ENCODE measurements at regions not wholly inside any gene's neighbourhood (a gene's known extent, or its start where the extent isn't known, plus 50 kb on each side); places are given as distances from the start of the nearest gene placed in this dataset.

DNA sequence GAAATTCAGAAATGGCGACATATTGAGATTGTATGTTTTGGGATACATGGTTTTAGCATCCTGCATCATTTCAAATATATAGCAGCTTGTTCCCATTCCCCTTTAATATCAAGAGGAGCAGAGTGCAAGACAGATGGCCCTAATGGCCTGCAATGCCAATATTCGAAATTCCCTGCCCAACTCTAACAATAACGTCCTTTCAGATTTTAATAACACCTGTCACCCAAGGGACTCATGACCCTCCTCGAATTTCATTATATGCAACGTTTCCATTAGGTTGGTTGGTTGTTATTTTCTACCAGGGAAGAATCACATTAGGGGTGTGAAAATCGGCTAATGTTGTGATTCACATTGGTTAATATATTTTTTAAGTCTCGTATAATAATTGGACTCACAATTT is 170.0 kb downstream of the TNFSF13B start:
- DNase-seq, result no peak

DNA sequence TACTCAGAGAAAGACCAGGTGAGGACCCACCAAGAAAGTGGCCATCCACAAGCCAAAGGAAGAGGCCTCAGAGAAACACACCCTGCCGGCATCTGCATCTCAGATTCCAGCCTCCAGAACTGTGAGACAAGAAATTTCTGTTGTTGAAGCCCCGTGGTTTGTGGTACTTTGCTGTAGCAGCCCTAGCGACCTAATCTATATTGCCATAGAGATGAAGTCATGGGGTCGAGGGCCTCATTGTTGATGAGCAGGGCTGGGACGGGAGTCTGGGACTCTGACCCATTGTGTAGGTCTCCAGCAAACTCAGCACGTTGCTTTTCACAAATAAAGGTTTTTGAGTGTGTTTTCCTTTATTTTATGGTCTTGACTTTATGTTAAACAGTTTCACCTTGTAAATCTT is 174.9 kb downstream of the TNFSF13B start:
- no peak for DNase-seq

DNA sequence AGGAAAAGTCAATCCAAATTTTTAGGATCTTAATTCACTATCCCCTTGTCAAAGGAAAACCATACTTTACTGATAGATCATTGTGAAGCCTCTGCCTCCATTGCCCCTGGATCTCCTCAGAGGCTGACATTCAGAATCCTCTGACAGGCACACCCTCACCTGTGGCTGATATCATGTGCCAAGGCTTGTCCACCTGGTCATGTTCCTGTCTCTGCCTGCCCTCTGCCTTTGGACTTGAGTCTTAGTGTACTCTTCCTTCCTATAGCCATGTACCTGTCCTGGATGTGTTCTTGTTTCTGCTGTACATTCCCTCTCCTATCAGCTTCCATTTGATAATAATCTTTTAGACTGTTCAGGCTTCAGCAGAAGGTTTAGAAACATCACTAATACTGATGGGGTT is 179.4 kb downstream of the TNFSF13B start:
- no peak for DNase-seq

DNA sequence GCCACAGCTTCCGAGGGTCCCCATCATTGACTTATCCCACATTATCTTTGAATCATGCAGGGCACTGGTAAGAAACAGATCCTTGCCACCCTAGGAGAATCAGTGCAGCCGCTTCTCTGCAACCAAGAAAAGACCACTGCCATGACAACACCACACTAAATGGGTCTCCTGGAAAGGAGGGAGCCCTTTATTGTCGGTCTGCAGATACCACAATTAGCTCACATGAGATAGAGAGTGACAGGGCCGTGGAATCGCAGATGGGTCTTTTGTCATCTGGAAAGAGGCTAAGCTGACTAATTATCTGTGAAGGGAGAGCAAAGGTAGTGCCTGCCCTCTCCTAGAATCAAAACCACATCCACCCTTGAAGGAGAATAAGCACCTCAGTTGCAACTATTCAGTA is 178.3 kb upstream of the MYO16 start:
- DNase-seq, result no peak

DNA sequence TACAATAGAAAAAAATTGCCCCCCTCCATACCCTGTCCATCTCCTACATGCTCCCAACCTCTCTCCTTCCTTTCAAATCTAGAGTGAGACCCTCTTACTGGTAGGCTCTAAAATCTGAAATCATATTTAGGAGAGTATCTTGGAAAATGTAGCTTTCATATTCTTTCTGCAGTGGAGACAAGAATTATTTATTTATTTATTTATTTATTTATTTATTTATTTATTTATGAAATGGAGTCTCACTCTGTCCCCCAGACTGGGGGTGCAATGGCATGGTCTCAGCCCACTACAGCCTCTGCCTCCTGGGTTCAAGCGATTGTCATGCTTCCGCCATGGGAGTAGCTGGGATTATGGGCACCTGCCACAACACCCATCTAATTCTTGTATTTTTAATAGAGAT is 174.1 kb upstream of the MYO16 start:
- DNase-seq, result no peak

DNA sequence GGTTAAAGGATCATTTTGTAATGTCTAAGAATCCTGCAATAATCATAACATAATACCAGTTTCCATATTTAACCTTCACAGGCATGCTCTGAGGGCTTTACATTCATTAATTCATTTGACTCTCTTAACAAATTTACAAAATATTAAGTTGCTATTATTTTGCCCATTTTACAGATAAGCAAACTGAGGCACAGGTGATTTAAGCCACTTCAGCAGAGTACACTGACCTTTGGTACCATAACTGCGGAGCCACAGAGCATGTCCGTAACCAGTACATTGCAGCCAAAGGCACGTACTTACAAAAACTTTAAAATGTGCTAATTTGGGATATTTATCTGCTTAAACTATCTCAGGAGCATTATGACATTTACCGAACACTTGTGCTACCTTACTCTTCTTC is 169.4 kb upstream of the MYO16 start:
- no peak for DNase-seq

DNA sequence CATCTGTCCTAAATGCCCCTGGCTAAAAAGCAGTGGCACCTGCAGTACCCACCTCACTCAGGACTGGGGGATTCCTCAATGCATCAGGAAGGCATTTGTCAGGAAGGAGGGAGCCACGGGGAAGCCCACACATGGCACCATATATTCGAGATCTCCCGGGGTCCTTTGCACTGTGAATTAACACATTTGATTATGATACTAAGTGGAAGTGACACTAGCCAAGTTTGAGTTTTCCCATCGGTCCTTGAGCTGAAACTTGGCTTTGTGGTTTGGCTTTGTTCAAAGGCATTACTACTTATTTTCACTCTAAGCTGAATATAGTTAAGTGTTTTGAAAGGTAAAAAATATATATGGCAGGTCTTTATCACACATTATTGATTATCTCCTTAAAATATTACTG is 168.7 kb upstream of the MYO16 start:
- no peak for DNase-seq

DNA sequence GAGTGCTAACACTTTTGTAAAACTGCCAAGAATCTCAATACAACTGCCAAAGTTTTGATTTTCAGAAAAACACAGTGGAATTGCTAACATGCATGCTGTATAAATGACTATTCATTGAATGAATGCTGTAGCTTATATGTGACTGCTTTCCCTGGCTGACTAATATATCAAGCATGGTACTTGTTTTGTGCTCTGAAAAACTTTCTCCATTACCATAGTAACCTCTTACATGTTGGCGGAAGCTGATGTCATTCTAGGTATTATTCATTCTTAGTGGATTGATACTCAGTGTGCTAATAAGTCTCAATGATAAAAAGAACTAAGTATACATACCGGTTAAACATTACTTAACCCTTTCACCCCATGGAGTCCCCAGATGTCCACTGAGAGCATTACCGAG is 166.1 kb upstream of the MYO16 start:
- DNase-seq, result peak; percentile 90

DNA sequence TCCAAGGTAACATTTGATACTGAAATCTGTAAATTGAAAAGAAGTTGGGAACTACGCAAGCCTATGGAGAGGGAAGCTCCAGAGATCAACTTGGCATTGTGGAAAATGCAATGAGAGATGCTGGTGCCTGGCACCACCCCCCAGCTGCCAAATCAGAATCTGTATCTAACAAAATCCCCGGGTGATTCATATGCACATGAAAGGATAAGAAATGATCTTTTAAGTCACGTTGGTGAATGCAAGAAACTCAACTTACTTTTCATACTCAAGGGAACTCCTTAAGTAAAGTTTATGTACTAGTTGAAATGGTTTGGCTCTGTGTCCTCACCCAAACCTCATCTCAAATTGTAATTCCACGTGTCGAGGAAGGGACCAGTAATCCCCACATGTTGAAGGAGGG is 158.5 kb upstream of the MYO16 start:
- no peak for DNase-seq

DNA sequence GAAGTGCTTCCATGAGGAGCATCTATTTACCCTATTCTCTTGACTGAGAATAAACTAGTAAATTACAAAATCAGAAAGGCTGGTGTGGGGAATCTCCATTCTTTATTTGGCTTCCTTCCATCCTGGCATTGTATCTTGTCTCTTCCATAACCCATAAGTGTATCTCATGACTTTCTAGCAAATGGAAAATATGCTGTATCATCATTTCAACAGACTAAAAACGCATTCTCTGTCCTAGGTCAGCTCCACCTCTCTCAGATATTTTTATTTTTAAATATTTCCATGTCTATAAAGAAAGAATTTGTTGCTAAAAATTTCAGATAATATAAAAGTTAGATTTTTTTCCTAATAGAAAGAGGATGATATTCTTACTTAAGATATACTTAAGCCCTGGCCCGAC is 154.2 kb upstream of the MYO16 start:
- no peak for DNase-seq

DNA sequence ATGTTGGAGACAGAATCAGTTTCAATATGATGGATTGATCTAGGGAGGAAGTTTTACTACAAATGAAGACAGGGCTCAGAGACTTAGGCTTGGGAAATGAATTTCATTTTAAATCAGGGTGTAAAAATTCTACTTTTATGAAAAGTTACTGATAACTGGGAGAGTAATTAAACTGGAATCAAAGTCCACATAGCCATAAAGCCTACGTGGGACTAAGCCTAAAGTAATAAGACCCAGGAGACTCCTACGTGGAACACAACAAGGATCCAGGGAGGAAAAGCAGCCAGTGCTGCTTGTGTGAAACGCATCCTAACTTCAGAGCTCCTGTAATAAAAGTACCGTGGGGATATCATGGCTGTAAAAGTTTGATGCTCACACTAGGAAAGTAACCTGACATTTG is 152.0 kb upstream of the MYO16 start:
- no peak for DNase-seq

DNA sequence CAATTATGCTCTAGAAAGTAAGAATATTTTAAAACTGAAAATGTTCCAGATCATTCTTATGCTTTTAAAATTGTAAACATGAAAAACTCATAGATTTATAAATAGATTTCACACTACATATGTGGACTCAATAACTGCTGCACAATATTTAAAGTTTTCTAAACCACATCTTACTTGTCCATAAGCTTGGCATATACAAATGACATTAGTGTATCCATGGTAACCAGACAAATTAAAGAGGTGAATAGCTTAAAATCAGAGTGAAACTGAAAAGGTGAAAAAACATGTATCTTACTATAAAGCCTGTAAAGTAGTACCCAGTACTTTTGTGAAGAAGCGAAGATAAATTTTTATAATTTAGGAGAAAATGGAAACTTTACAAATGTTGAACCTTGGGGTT is 151.2 kb upstream of the MYO16 start:
- DNase-seq, result no peak

DNA sequence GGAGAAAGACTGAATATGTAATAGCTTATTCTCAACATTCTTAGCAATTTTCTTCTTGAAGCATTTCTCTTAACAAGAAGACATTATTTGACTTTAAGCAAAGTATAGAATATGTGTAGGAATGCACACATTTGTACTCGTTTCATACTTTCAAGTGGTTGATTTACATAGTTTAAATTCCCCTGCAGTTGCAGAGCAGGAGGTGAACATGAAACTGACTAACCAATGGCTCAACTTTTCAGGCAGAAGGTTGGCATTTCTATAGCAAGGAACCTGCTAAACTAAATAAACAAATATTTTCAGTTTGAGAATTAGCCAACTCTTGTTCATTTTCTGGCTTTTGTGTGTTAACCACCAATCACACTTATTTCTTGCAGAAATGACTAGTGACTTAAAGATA is 145.4 kb upstream of the MYO16 start:
- no peak for DNase-seq

DNA sequence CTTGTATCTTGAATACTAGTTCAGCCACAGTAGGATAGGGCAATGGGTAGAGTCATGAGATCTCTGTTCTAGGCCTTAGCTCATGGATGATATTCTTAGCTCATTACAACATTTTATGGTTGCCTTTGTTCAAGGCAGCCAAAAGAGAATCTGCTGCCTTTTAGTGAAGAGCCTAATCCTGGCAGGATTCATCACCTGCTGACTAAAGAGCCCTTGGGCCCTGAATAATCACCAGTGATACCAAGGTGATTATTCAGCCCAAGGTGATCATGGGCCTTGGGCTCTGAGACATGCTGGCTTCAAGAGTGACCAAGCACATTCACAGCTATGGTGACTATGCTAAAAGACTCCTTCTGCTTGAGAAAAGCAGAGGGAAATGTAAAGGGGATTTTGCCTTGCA is 143.3 kb upstream of the MYO16 start:
- DNase-seq, result no peak

DNA sequence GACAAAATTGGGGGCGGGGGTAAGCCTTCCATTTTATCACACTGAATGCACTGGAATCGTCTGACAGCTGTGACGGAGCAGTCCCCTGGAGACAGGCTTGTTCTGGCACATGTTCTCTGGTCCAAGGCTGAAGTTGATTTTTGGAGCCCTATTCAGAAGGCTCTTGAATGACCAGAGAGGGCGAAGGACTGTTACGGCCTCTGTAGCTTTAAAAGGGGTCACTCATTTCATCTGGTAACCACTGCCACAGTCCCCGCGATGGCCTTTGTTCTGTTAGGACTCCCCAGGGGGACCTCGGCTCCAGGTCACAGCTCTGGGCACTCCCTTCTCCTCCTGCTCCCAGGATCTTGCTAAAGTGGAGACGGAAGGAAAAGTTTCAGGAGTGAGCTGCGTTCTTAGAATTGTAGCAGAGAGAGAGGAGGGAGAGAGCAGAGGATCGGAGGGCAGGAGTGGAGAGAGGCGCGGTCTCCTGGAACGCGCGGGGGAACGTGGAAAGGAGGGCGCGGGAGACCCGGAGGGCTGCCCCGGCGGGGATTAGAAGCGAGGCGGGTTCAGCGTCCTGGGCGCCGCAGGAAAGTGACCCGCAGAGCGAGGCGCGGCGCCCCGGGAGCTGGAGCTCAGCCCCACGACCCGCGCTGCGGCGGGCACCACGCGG is 134.3 kb upstream of the MYO16 start:
- no peak for DNase-seq

DNA sequence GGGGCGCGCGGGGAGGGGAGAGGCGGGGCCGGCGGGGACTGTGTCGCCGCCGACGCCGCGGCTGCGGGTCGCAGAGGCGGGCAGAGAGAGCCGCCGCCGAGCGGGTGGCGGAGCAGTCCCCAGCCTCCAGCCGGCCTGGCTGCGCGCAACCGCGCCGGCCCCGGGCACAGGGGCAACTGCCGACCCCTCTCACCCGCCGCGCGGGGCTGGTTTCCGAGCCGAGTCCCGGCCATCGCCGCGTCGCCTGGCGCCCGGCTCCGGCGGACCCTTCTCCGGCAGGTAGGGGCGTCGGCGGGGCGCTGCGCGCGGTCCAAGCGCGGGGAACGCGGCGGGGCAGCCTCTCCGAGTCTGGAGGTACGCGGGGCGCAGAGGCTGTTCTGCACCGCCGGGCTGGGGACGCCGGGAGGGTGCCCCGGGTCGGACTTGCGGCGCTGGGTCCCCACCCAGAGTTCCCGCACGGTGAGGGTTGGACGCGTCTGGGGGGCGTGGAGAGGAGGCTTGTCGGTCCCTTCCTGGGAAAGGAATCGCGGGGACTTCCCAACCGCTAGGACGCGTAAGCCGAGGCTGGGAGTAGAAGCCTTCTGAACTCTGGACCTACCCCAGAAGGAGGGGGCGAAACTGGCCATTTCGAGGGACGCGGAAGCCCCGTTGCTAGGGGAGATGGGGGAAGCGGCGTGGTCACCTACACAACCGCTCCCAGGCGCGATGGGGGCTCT is 133.6 kb upstream of the MYO16 start:
- DNase-seq, result no peak

DNA sequence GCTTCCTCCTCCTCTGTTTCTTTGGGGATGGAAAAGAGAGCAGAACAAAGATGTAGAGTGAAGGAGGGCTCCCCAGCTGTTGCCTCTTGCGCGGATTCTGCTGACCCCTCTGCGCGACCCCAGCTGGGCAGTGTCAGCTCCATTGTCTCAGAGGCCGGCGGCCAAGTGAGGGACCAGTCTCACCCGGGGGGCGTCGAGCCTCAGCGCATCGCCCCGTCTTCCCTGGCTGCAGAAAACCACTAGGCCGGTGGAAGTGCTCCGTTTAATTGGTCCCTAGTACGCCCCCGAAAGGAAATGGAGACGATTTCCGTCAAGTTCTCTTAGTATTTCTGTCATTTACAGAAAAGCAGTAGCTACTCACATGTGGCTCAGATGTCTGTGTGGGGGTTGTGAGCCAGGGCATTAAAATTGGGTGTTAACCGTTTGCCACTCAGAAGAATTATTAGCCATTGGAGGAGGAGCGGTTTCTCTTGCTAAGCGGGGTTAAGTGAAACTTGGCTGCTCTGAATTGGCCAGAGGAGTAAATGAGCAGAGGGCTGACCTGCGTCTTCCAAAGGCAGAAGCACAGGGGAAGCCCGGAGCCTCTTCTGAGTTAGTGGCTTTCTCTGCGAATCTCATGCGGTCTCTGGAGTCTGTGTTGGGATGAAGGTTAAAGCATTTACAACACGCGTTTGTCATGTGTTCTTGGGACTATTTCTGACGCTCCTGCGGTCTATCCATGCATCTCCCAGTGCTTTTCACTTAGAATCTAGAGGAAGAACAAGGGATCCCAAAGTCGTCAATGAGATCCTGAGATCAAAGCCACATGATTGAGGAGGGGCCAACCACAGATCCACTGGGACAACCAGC is 132.8 kb upstream of the MYO16 start:
- no peak for DNase-seq

DNA sequence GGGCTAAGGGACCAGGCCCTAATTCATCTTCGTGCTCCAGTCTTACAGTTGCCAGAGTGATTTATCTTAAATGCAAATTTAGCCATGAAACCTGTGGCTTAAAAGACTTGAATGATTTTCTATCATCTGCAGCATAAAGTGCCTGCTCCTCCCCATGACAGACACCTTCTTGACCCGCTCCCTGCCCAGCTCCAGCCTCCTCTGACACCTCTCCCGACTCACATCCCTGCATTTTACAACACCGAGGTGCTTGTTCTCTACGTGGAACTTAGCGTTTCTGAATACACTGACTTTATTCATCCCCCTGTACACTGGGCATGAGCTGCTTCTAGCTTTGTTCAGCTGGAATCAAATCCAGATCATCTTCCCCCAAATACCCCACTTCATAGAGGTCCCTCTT is 128.7 kb upstream of the MYO16 start:
- DNase-seq, result no peak

DNA sequence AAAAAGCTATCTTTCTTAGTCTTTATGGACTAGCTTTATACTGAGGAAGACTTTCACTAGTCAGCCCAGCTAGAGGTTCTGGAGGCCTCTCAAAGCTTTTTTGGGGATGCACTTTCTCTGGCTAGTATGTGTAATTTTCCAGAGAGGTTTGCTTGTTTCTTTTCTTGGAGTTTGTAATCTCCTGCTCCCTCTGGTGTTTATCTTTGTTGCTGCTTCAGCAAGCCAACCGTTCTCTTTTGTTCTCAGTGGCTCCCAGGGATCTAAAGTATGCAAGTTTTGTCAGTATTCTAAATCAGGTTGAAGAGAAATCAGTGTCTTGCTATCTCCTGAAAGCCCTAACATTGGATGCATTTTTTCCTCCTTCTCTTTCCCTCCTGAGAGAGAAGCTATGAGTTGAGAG is 121.1 kb upstream of the MYO16 start:
- peak; percentile 16 for DNase-seq

DNA sequence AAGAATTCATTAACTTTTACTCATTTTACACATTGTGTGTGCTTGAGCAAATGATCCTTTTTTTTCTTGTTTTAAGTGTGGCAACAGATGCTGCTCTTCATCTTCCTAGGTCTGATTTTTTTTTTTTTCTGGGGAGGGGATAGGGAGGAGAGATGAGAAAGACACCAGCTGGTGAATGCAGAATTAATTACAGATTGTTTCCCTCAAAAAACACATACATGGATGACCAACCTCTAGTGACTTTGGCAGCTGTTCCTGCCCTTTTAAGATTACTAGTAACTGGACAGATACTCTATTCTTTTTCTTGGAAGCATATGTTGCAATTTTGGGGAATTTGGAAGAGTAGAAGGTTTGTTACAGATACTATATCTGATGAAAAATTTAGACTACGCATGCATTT is 103.6 kb upstream of the MYO16 start:
- no peak for DNase-seq

DNA sequence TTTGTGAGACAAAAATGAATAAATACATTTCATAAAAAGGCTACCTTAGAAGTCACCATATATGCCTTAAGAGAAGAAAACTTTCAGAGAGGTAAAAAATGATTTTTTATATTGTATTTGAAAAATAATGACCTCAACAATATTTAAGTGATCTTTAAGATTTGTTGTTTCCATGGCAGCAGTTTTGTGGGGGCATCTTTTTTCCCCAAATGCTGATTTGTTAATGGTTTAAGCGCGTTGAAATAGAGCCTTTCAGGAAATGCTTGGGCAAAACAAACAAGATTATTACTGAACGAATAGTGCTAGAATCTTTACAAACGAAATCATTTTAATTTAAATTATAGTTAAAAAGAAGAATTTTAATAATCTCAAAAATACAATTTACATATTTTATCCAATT is 103.1 kb upstream of the MYO16 start:
- DNase-seq, result no peak

DNA sequence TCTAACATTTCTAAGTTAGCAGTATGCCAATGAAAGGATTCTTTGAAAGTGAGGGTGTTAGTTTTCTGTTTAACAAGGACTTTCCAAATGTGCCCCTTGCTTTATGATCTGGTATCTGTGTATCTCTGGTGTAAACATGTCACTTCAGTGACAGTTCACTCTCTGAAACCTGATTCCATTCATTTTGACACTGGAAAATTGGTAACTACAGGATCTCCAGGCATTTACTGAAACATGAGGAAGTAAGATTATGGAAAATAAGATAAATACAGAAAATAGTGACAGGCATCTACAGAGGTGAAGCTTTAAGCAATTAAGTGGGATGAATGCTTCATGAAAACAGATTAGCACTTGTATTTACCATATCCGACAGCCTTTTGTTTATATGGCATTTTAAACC is 101.6 kb upstream of the MYO16 start:
- no peak for DNase-seq

DNA sequence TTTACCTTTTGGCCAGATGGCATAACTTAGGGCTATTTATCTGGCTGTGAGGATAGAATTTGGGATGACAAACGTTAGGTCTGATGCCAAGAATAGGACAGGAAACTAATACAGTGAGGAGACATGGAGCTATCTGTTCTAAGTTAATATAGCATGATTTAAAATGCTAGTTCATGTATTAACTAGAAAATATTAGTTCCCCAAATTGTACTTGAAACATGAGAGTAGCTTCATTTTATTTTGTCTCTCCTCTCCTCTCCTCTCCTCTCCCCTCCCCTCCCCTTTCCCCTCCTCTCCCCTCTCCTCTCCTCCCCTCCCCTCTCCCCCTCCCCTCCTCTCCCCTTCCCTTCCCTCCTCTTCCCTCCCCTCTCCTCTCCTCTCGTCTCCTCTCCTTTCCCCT is 101.1 kb upstream of the MYO16 start:
- DNase-seq, result no peak

DNA sequence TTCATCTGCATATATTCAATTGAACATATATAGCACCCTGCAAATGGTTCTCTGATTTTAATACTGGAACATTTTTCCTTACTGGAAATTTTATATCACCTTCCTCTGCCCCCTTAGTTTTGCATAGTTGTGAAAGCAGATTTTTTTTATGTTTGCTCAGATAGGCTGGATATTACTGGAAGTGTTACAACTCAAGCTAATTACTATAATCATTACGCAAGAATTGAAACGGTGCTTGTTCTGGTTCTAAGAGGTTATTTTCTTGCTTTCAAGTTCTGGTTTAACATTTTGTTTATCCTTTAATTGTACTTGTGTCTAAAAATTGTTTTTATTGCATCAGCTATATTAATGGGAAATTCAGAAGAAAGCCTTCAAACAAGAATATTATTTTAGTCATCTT is 95.6 kb upstream of the MYO16 start:
- DNase-seq, result no peak
